H9 (cell line): ENCODE measurements at regions not wholly inside any gene's neighbourhood (a gene's known extent, or its start where the extent isn't known, plus 50 kb on each side); places are given as distances from the start of the nearest gene placed in this dataset.

ENCODE experiments used
- DNase-seq: peaks from one replicate; pipeline ENCODE4 v3.0.0-alpha.2; 2017
- H2AFZ ChIP-seq: one replicate; pipeline ENCODE4 v1.6.1; 2013; ENCODE audit warnings: mild to moderate bottlenecking, low read length, control low read depth, moderate library complexity
- H2AK5ac ChIP-seq: 2 replicates; pipeline ENCODE4 v1.6.1; 2013; ENCODE audit warnings: low read length, control low read depth, mixed read lengths; ENCODE audit not compliant: insufficient read length
- H2BK120ac ChIP-seq: one replicate; pipeline ENCODE4 v1.6.1; 2013; ENCODE audit warnings: low read depth, mild to moderate bottlenecking, low read length, control low read depth, inconsistent platforms; ENCODE audit not compliant: poor library complexity, severe bottlenecking
- H2BK12ac ChIP-seq: 2 replicates; pipeline ENCODE4 v1.6.1; 2013; ENCODE audit warnings: low read length, control low read depth, mixed read lengths, low read depth; ENCODE audit not compliant: insufficient read length
- H2BK15ac ChIP-seq: 2 replicates; pipeline ENCODE4 v1.6.1; 2013; ENCODE audit warnings: low read depth, low read length, control low read depth
- H2BK20ac ChIP-seq: one replicate; pipeline ENCODE4 v1.6.1; 2013; ENCODE audit warnings: low read depth, mild to moderate bottlenecking, low read length, control low read depth, inconsistent platforms; ENCODE audit not compliant: poor library complexity, severe bottlenecking
- H2BK5ac ChIP-seq: 2 replicates; pipeline ENCODE4 v1.6.1; 2013; ENCODE audit warnings: low read length, control low read depth, mixed read lengths; ENCODE audit not compliant: insufficient read length
- H3K14ac ChIP-seq: 2 replicates; pipeline ENCODE4 v1.6.1; 2013; ENCODE audit warnings: low read length, control low read depth; ENCODE audit not compliant: insufficient read depth
- H3K18ac ChIP-seq: 2 replicates; pipeline ENCODE4 v1.6.1; 2013; ENCODE audit warnings: low read depth, mild to moderate bottlenecking, mixed read lengths, low read length, control low read depth; ENCODE audit not compliant: insufficient read length
- H3K23ac ChIP-seq: 2 replicates; pipeline ENCODE4 v1.6.1; 2013; ENCODE audit warnings: low read length, control low read depth, mixed read lengths, low read depth; ENCODE audit not compliant: insufficient read length
- H3K23me2 ChIP-seq: 2 replicates; pipeline ENCODE4 v1.6.1; 2013; ENCODE audit warnings: low read depth, mild to moderate bottlenecking, mixed read lengths, low read length, control low read depth; ENCODE audit not compliant: insufficient read length, poor library complexity, severe bottlenecking
- H3K27ac ChIP-seq: 2 replicates; pipeline ENCODE4 v1.5.1; 2013; ENCODE audit warnings: low read length, control low read depth, mixed read lengths, low read depth; ENCODE audit not compliant: insufficient read length
- H3K27me3 ChIP-seq: 2 replicates; pipeline ENCODE4 v1.6.1; 2013; ENCODE audit warnings: low read length, control low read depth, inconsistent platforms; ENCODE audit not compliant: insufficient read depth
- H3K4ac ChIP-seq: 2 replicates; pipeline ENCODE4 v1.6.1; 2013; ENCODE audit warnings: low read depth, mild to moderate bottlenecking, control low read depth, inconsistent platforms, low read length, moderate library complexity
- H3K4me1 ChIP-seq: 2 replicates; pipeline ENCODE4 v1.6.1; 2013; ENCODE audit warnings: low read length, control low read depth, inconsistent platforms; ENCODE audit not compliant: insufficient read depth
- H3K4me2 ChIP-seq: 2 replicates; pipeline ENCODE4 v1.6.1; 2013; ENCODE audit warnings: low read length, control low read depth, mixed read lengths; ENCODE audit not compliant: insufficient read length, insufficient read depth
- H3K56ac ChIP-seq: 2 replicates; pipeline ENCODE4 v1.6.1; 2013; ENCODE audit warnings: low read depth, mild to moderate bottlenecking, mixed read lengths, low read length, control low read depth; ENCODE audit not compliant: insufficient read length
- H3K79me1 ChIP-seq: 2 replicates; pipeline ENCODE4 v1.6.1; 2013; ENCODE audit warnings: low read depth, mild to moderate bottlenecking, moderate library complexity, low read length, control low read depth, inconsistent platforms; ENCODE audit not compliant: insufficient read depth, poor library complexity, severe bottlenecking
- H3K79me2 ChIP-seq: 2 replicates; pipeline ENCODE4 v1.6.1; 2013; ENCODE audit warnings: low read length, control low read depth, inconsistent platforms; ENCODE audit not compliant: insufficient read depth
- H3K9ac ChIP-seq: 2 replicates; pipeline ENCODE4 v1.6.1; 2013; ENCODE audit warnings: low read length, control low read depth, mixed read lengths; ENCODE audit not compliant: insufficient read length; ENCODE audit errors: extremely low read depth
- H3K9me3 ChIP-seq: one replicate; pipeline ENCODE4 v1.6.1; 2013; ENCODE audit warnings: low read depth, low read length, inconsistent platforms; ENCODE audit not compliant: control insufficient read depth
- H3T11ph ChIP-seq: one replicate; pipeline ENCODE4 v1.6.1; 2013; ENCODE audit warnings: mild to moderate bottlenecking, low read length, control low read depth, inconsistent platforms
- H4K20me1 ChIP-seq: one replicate; pipeline ENCODE4 v1.6.1; 2013; ENCODE audit not compliant: control insufficient read depth, insufficient read length, insufficient read depth
- H4K5ac ChIP-seq: 2 replicates; pipeline ENCODE4 v1.6.1; 2013; ENCODE audit warnings: low read depth, mild to moderate bottlenecking, mixed read lengths, low read length, control low read depth; ENCODE audit not compliant: insufficient read length
- H4K8ac ChIP-seq: replicated peaks from 2 replicates; pipeline ENCODE4 v1.6.1; 2013; ENCODE audit warnings: low read length, control low read depth, mixed read lengths, low read depth; ENCODE audit not compliant: insufficient read length
- H4K91ac ChIP-seq: 2 replicates; pipeline ENCODE4 v1.6.1; 2013; ENCODE audit warnings: low read depth, mild to moderate bottlenecking, moderate library complexity, mixed read lengths, low read length, control low read depth; ENCODE audit not compliant: insufficient read length
- H3K27ac Mint-ChIP-seq, 3 experiments: 2 replicates in 2 of 3; 3 replicates in 1 of 3; pipeline ENCODE4 v1.8.0; 2020 to 2021; ENCODE audit warnings: mixed read lengths in 3 of 3, mild to moderate bottlenecking in 1 of 3, moderate library complexity in 1 of 3
- H3K27me3 Mint-ChIP-seq: 2 replicates; pipeline ENCODE4 v1.8.0; 2021; ENCODE audit warnings: low read depth, mild to moderate bottlenecking, moderate library complexity, mixed read lengths
- H3K36me3 Mint-ChIP-seq, 3 experiments: 2 replicates in 2 of 3; 3 replicates in 1 of 3; pipeline ENCODE4 v1.8.0; 2020 to 2021; ENCODE audit warnings: low read depth in 3 of 3, mixed read lengths in 3 of 3; ENCODE audit not compliant: insufficient read depth in 1 of 3
- H3K4me1 Mint-ChIP-seq, 2 experiments: 2 replicates each; pipeline ENCODE4 v1.8.0; 2020; ENCODE audit warnings: mixed read lengths in 2 of 2
- H3K4me3 Mint-ChIP-seq, 2 experiments: 2 replicates in 1 of 2; 3 replicates in 1 of 2; pipeline ENCODE4 v1.8.0; 2020 to 2021; ENCODE audit warnings: mild to moderate bottlenecking in 2 of 2, mixed read lengths in 2 of 2, moderate library complexity in 1 of 2
- H3K9me3 Mint-ChIP-seq, 2 experiments: 2 replicates in 1 of 2; 3 replicates in 1 of 2; pipeline ENCODE4 v1.8.0; 2020; ENCODE audit warnings: mild to moderate bottlenecking in 2 of 2, mixed read lengths in 2 of 2, moderate library complexity in 1 of 2
- WGBS: extraction: QIAGEN DNeasy Blood & Tissue Kit; methylation state at CpG from one replicate; pipeline ENCODE4 v1.1.7; 2013; ENCODE audit warnings: missing lambda C conversion rate, low lambda C conversion rate, mixed read lengths; ENCODE audit not compliant: insufficient read length; ENCODE audit errors: extremely low coverage; 5-methylcytosine and 5-hydroxymethylcytosine counted together
- TF ChIP-seq, protein P1 (sequence below): fragments of 200-600 bp; sonication (generic); conservative IDR thresholded peaks from 3 replicates; pipeline ENCODE4 v1.8.0; 2021; ENCODE audit warnings: antibody characterized with exemption, mild to moderate bottlenecking

DNA sequence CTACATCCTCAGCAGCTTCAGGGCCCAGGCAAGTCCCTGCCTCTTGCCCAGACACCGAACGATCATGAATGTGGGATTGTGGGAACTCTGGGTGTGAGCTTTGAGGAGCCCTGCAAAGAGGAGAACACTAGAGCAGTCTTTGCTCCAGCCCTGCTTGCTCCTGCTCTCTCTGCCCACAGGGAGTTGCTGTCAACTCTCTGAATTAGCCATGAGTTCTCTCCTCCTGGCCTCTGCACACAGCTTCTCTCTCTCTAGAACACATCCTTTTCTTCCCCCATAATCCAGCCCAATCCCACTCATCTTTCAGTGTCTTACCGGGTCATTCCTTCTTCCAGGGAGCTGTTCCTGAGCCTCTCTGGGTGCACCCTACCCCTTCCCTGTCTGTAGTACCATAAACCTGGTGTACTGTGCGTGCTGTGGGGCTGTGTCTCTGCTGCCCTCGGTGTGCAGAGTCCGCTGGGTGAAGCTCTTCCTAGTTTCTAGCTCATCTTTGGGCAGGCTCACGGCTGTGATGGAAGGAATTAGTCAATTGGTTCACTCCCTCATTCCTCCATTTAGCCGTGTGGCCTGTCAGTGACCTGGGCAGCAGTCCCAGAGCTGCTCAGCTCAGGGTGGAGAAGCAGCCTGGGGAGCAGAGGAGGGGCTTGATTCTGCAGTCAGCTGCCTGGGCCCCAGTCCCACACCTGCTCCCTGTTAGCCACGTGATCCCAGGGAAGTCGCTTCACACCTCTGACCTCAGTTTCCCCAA, 132.9 kb upstream of the HDAC4 start:
- no peaks in the 10 kb centered on the region for H3K27me3 ChIP-seq
- no peak overlapping the region for H2AK5ac ChIP-seq
- no peak for DNase-seq
- H3K14ac ChIP-seq: no peak overlapping the region
- H3K23me2 ChIP-seq: no peaks in the 10 kb centered on the region
- no peak overlapping the region for H2BK5ac ChIP-seq
- H3K9me3 Mint-ChIP-seq: peaks cover 3 to 6% of the 10 kb centered on the region in 2 experiments; a peak in 2 of 5 replicates
- H3K27ac Mint-ChIP-seq: no peak overlapping the region; a peak in 2 of 7 replicates
- peaks cover 11% of the 10 kb centered on the region; the same call in 1 of the 2 replicates for H3K27me3 Mint-ChIP-seq
- H3K79me2 ChIP-seq: no peaks in the 10 kb centered on the region
- no peak overlapping the region for H3T11ph ChIP-seq
- H3K4me2 ChIP-seq: no peak overlapping the region
- H2AFZ ChIP-seq: no peak overlapping the region
- no peaks in the 10 kb centered on the region for H3K9me3 ChIP-seq
- H3K23ac ChIP-seq: no peak overlapping the region
- H2BK20ac ChIP-seq: no peak overlapping the region
- no peaks in the 10 kb centered on the region; a peak in 2 of 7 replicates for H3K36me3 Mint-ChIP-seq
- H4K20me1 ChIP-seq: no peaks in the 10 kb centered on the region
- no peak overlapping the region for H4K91ac ChIP-seq
- no peak overlapping the region for H3K4me3 Mint-ChIP-seq
- no peak overlapping the region for H2BK120ac ChIP-seq
- H2BK15ac ChIP-seq: no peak overlapping the region
- peaks cover 3 to 7% of the 10 kb centered on the region in 2 experiments; a peak in 3 of 4 replicates for H3K4me1 Mint-ChIP-seq
- H3K18ac ChIP-seq: no peak overlapping the region
- no peaks in the 10 kb centered on the region for H3K4me1 ChIP-seq
- H2BK12ac ChIP-seq: no peak overlapping the region
- H3K27ac ChIP-seq: no peak overlapping the region
- H4K8ac ChIP-seq: no peak overlapping the region
- H3K9ac ChIP-seq: no peak overlapping the region
- H3K79me1 ChIP-seq: no peaks in the 10 kb centered on the region
- no peak overlapping the region for H4K5ac ChIP-seq
- no CpG with 5 or more reads among the region's 10 CpGs for WGBS
- H3K4ac ChIP-seq: no peak overlapping the region
- no peak overlapping the region for H3K56ac ChIP-seq
- TF ChIP-seq, protein P1, sequence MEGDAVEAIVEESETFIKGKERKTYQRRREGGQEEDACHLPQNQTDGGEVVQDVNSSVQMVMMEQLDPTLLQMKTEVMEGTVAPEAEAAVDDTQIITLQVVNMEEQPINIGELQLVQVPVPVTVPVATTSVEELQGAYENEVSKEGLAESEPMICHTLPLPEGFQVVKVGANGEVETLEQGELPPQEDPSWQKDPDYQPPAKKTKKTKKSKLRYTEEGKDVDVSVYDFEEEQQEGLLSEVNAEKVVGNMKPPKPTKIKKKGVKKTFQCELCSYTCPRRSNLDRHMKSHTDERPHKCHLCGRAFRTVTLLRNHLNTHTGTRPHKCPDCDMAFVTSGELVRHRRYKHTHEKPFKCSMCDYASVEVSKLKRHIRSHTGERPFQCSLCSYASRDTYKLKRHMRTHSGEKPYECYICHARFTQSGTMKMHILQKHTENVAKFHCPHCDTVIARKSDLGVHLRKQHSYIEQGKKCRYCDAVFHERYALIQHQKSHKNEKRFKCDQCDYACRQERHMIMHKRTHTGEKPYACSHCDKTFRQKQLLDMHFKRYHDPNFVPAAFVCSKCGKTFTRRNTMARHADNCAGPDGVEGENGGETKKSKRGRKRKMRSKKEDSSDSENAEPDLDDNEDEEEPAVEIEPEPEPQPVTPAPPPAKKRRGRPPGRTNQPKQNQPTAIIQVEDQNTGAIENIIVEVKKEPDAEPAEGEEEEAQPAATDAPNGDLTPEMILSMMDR: no peak
